Progenitor cell of endocrine pancreas (in vitro differentiated cells): ENCODE measurements at regions not wholly inside any gene's neighbourhood (a gene's known extent, or its start where the extent isn't known, plus 50 kb on each side); places are given as distances from the start of the nearest gene placed in this dataset.

ENCODE experiments used
- DNase-seq: peaks from one replicate; pipeline ENCODE4 v3.0.0; 2021; ENCODE audit warnings: low spot score; ENCODE audit not compliant: unreplicated experiment
- H3K27ac Mint-ChIP-seq: 2 replicates; pipeline ENCODE4 v1.8.0; 2021; ENCODE audit warnings: mild to moderate bottlenecking, moderate library complexity, mixed read lengths
- H3K27me3 Mint-ChIP-seq: 2 replicates; pipeline ENCODE4 v1.8.0; 2021; ENCODE audit warnings: mixed read lengths
- H3K36me3 Mint-ChIP-seq: 2 replicates; pipeline ENCODE4 v1.8.0; 2022; ENCODE audit warnings: mixed read lengths; ENCODE audit not compliant: insufficient read depth
- H3K4me1 Mint-ChIP-seq: 2 replicates; pipeline ENCODE4 v1.8.0; 2021; ENCODE audit warnings: low read depth, mixed read lengths
- H3K4me3 Mint-ChIP-seq: 2 replicates; pipeline ENCODE4 v1.8.0; 2021; ENCODE audit warnings: low read depth, mild to moderate bottlenecking, moderate library complexity, mixed read lengths
- H3K9me3 Mint-ChIP-seq: 2 replicates; pipeline ENCODE4 v1.8.0; 2021; ENCODE audit warnings: low read depth, mixed read lengths
- TF ChIP-seq, protein P1 (sequence below): fragments of 200-600 bp; sonication (generic); IDR thresholded peaks from one replicate; pipeline ENCODE4 v1.5.0; 2021; ENCODE audit warnings: antibody characterized with exemption, mild to moderate bottlenecking; ENCODE audit not compliant: unreplicated experiment

DNA sequence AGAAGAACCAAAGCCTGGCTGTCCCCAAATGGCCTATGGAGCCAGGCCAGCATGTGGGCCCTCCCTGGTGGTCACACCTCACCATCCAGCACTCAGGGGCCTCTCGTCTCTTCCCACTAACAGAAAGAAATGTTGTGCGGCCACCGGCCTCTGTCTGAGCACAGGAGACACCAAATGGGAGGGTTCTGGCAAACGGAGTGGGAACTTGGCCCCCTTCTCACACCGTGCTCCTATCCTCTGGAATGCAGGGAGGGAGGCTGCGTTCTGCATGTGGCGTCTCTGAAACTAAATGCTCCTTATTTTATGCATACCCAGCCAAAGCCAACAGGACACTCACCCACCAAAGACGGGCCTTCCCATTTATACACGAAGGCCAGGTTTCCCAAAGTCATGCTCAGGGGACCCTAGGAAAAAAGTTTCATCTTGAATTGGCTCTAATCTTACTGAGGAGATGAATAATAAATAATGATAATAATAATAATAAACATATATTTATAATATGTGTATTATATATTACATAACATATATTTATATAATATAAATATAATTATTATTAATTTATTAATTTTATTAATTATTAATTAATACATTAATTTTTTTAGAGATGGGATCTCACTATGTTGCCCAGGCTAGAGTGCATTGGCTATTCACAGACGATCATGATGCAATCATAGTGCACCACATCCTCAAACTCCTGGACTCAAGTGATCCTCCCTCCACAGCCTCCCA, 102.4 kb downstream of the FOXF2 start:
- Mint-ChIP-seq H3K9me3 (peaks cover 4% of the 10 kb centered on the region), H3K36me3 (no peaks in the 10 kb centered on the region), H3K4me3 (no peak overlapping the region), H3K27ac (no peak overlapping the region), H3K27me3 (peaks cover 6% of the 10 kb centered on the region), H3K4me1 (peaks cover 7% of the 10 kb centered on the region)
- TF ChIP-seq, protein P1, sequence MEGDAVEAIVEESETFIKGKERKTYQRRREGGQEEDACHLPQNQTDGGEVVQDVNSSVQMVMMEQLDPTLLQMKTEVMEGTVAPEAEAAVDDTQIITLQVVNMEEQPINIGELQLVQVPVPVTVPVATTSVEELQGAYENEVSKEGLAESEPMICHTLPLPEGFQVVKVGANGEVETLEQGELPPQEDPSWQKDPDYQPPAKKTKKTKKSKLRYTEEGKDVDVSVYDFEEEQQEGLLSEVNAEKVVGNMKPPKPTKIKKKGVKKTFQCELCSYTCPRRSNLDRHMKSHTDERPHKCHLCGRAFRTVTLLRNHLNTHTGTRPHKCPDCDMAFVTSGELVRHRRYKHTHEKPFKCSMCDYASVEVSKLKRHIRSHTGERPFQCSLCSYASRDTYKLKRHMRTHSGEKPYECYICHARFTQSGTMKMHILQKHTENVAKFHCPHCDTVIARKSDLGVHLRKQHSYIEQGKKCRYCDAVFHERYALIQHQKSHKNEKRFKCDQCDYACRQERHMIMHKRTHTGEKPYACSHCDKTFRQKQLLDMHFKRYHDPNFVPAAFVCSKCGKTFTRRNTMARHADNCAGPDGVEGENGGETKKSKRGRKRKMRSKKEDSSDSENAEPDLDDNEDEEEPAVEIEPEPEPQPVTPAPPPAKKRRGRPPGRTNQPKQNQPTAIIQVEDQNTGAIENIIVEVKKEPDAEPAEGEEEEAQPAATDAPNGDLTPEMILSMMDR = no peak
- no peak for DNase-seq

DNA sequence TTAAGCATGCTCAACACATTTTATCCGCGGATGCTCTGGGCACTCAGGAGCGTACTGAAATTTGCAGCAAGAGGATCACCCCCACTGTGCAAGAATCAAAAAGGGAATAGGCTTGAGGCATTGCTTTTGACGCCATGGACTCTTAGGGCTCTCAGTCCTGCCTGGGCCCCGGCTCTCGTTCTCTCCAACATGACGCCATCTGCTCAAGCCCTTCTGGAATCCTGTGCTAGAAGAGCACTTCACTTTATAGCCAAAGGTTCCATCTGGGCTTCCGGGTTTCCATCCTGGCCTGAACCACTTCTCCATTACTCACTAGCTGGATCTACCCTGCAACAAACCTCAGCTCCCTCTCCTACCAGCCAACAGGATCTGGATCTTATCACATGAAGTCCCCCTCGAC, 105.3 kb downstream of the FOXF2 start:
- peaks cover 3% of the 10 kb centered on the region for H3K27me3 Mint-ChIP-seq

DNA sequence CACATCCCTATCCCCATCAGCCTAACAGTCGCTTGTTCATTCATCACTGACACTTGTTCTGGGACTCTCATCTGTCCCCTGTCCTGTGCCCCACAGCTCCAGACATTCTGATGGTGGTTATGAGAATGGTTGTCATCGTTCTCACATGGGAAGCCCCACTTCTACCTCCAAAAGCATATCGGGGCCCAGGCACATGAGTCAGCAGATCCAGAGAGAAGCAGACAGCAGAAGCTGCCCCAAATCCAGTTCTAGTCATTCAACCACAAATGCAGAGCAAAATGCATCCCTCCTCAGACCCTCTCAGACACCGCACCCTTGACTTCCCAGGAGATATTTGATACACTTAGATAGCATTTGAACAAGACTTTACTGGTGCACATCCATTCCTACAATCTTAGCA, 106.0 kb downstream of the FOXF2 start:
- H3K27me3 Mint-ChIP-seq = peaks cover 3% of the 10 kb centered on the region
- H3K4me3 Mint-ChIP-seq = no peak overlapping the region
- no peak overlapping the region for H3K27ac Mint-ChIP-seq
- H3K36me3 Mint-ChIP-seq = no peaks in the 10 kb centered on the region
- DNase-seq = no peak
- TF ChIP-seq, protein P1 = no peak
- H3K4me1 Mint-ChIP-seq = peaks cover 7% of the 10 kb centered on the region
- peaks cover 4% of the 10 kb centered on the region for H3K9me3 Mint-ChIP-seq

More for the DNA sequence above, 105.3 kb downstream of the FOXF2 start:
- no peak for DNase-seq
- no peaks in the 10 kb centered on the region for H3K36me3 Mint-ChIP-seq
- H3K27ac Mint-ChIP-seq = no peak overlapping the region
- H3K9me3 Mint-ChIP-seq = peaks cover 4% of the 10 kb centered on the region
- peaks cover 7% of the 10 kb centered on the region for H3K4me1 Mint-ChIP-seq
- TF ChIP-seq, protein P1 = no peak
- no peak overlapping the region for H3K4me3 Mint-ChIP-seq

DNA sequence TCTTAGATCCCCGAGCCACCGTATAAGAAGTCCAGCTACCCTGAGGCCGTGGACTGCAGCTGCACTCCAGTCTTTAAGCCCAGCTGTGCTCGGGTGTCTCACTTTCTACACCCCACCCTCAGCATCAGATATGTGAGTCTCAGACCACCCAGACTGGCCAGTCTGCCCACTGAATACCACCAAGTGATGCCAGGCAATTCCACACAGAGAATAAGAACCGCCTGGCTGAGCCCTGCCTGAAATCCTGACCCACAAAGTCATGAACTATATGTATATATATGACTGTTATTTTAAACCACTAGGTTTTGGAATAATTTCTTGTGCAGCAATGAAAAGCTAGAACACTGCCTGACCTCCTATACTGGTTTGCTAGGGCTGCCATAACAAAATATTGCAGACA, 106.7 kb downstream of the FOXF2 start:
- DNase-seq = no peak
- TF ChIP-seq, protein P1 = no peak
- Mint-ChIP-seq H3K27me3 (peaks cover 3% of the 10 kb centered on the region), H3K36me3 (no peaks in the 10 kb centered on the region), H3K9me3 (peaks cover 7% of the 10 kb centered on the region), H3K4me3 (no peak overlapping the region), H3K27ac (no peak overlapping the region), H3K4me1 (peaks cover 10% of the 10 kb centered on the region)

DNA sequence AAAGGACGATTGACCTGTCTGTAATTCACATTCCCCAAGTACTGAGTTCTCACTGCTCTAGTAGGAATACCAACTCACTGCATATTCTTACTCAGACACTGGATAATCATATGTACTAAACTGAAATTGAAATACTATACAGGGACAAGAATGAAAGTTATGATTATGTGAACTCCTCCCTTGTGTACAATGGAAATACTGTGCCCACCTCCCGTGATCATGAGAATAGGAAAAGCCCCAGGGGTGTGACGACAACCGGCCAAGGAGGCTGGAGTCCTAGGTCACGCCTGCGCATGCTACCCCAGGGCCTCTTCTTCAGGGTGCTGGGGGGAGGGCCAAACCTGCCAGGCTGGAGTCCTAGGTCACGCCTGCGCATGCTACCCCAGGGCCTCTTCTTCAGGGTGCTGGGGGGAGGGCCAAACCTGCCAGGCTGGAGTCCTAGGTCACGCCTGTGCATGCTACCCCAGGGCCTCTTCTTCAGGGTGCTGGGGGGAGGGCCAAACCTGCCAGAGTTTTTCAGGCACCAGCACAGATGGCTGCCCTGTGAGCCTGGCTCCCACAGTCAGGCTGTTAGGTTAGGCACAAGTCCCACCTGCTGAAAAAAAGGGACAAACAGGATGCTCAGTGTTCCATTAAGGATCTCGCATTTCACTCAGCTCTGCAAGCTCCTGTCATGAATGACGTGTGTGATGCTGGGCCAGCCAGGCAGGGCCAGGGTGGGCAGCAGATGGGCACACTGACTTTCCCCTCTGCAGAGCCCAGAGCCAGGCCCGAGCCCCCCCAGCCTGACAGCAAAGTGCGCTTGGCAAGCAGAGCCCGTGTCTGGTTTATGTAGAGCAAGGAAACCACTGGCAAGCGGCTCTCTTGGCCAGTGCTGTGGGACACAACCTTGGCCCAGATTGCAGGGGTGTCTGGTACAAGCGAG, 107.7 kb downstream of the FOXF2 start:
- Mint-ChIP-seq H3K27ac (no peak overlapping the region), H3K4me3 (no peak overlapping the region), H3K27me3 (peaks cover 3% of the 10 kb centered on the region)

More for the DNA sequence above, 107.7 kb downstream of the FOXF2 start:
- Mint-ChIP-seq H3K4me1 (peaks cover 10% of the 10 kb centered on the region), H3K9me3 (peaks cover 7% of the 10 kb centered on the region), H3K36me3 (no peaks in the 10 kb centered on the region)
- no peak for DNase-seq
- TF ChIP-seq, protein P1 = no peak
